Stromal cell of bone marrow (primary cell): ENCODE measurements at regions not wholly inside any gene's neighbourhood (a gene's known extent, or its start where the extent isn't known, plus 50 kb on each side); places are given as distances from the start of the nearest gene placed in this dataset.

Experiments used
- DNase-seq: peaks from one replicate; pipeline ENCODE4 v3.0.0-alpha.2; 2012; ENCODE audit warnings: low read depth

GRCh38 chr4:41390661-41391060 lies 133.9 kb downstream of the UCHL1 start:
- no peak for DNase-seq

GRCh38 chr4:41391271-41391670 lies 134.5 kb downstream of the UCHL1 start:
- DNase-seq = no peak

GRCh38 chr4:41394481-41394894 lies 137.8 kb downstream of the UCHL1 start:
- no peak for DNase-seq

DNA sequence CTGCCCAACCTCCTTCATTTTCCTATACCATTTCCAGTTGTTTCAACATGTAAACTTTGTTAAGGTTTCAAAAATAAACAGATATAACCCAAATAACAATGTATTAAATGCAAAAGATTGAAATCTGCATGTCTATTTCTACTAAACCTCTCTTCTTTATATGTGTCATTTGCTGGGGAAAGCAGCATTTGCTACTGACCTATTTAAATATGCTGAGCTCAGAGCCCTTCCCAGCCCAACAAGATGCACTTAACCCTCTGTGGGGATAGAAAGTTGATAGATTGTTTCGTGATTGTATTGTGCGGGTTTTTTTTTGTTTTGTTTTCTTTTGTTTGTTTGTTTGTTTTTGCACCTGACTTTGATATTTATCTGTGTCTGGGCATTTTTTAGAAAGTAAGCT lies 139.5 kb downstream of the UCHL1 start:
- DNase-seq = no peak

GRCh38 chr4:41396869-41397268 lies 140.1 kb downstream of the UCHL1 start:
- no peak for DNase-seq

DNA sequence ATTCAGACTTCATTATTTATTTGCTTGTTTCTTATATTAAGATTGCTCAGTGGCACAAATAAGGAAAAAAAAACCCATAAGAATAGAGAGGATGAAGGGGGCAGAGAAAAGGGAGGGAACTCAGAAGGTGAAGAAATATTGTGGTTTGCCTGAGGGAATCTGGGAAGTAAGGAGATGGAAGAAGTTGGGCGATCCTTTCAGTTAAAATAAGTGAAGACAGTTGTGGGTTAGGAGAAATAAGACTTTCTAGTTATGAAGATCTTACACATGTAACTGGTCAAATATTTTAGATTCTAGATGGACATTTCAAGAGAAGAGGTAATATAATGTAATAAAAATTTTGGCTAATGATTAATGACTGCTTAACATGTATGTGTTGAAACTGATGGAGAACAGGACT lies 138.7 kb upstream of the LIMCH1 start:
- DNase-seq = no peak

GRCh38 chr4:41400296-41400695 lies 137.7 kb upstream of the LIMCH1 start:
- DNase-seq = no peak

- no peak for DNase-seq
Measured at GRCh38 chr4:41405464-41406112, 132.4 kb upstream of the LIMCH1 start.

DNA sequence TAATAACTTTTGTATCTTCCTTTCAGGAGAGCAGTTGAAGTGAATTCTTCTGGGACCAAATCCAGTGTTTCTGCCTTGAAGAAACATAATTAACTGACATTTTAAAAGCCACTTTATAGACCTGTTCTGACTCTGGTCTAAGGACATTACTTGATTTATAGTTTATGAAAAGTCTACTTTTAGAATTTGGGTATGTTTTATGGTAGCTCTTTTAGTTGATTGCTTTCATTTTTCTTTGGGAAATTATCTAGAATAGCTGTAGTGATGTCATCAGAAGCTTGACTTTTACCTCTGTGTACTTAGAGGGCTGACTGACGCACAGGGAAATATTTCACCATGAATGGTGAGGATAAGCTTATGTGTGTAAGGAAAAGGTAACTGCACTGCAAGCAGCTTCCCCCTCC lies 131.8 kb upstream of the LIMCH1 start:
- DNase-seq = no peak

DNA sequence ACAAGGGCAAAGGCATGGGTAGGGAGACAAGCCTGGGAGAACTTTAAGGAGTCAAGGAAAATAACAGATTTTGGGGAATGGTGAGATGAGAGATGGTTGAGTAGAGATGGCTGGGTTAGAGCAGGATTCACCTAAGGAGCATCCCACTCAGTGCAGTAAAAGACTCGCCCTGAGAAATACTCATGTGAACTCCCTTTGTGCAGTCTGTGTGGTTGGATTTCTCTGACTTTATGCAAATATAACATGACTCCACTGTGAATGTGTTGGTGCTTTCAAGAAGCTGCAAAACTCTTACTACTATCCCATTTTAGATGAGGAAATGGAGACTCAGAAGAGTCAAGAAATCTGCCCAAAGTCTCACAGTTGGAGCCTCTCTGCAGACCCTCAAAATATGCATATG lies 129.8 kb upstream of the LIMCH1 start:
- no peak for DNase-seq

DNA sequence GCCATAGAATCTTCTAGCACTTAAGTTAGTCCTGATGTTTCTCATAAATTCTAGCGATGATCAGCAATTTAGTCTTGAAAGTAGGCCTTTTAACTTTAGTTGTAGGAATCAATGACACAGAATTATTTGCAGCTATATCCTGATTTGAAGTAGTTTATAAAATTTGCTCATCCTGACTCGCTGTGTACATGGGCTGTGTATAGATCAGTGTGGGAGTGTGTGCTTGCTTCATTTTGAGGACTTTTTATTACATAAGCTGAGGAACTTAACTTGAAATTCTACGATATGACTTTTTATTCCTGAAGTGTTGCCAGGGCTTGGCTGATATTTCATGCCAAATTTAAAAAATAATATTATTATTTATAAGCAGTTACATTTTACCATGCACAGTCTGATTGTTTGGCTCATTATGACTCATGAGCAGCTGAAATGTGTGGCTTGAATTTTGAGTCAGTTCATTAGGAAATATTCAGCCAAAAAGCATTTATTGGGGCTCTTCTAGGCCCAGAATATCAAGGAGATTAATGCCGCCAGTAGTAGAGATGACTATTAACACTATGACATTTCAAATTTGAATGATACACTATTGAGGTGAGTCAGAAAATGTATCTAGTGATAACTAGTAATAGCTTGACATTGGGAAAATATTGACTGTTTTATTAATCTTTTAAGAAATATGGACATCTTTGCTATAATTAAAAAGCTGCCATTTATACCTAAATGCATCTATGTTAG lies 128.9 kb upstream of the LIMCH1 start:
- no peak for DNase-seq

GRCh38 chr4:41409594-41409895 lies 128.4 kb upstream of the LIMCH1 start:
- no peak for DNase-seq

DNA sequence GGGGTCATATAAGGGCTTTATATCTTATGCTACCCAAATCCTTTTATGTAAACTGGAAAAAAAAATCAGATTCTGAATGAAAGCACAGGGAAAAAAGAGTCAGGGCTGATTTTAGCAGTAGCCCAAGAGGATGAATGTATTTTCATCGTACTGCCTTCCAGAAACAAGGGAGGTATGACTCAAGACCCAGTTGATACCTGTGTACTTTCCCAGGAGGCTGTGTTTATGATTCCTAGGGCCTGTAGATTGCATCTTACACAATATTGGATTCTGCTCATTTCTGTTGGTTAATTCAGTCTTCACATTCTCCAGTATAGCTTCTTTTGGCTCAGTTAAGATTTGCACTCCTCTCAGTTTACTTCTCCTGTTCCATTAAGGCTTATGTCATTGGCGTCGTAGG lies 127.9 kb upstream of the LIMCH1 start:
- no peak for DNase-seq

GRCh38 chr4:41413670-41414411 lies 124.1 kb upstream of the LIMCH1 start:
- no peak for DNase-seq

DNA sequence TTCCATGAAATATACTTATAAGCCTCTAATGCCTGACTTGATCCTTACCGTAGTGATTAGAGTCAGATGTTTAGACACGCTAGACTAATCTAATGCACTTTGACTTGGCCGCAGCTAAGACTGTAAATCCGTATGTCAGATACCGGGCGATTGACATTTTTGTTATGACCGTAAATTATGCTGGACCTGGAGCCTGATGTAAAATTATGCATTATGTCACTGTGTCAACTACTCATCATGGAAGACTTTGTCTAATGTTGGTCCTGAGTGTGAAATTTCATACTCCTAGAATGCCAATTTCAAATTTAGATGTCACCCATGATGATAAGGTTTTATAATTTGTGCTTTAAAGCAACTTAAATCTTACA lies 123.6 kb upstream of the LIMCH1 start:
- no peak for DNase-seq

- DNase-seq = peak; percentile 67
Measured at GRCh38 chr4:41418444-41418843, 119.5 kb upstream of the LIMCH1 start.

GRCh38 chr4:41420541-41420940 lies 117.4 kb upstream of the LIMCH1 start:
- DNase-seq = no peak

GRCh38 chr4:41423117-41423516 lies 114.8 kb upstream of the LIMCH1 start:
- no peak for DNase-seq

- no peak for DNase-seq
Measured at GRCh38 chr4:41424522-41424921, 113.4 kb upstream of the LIMCH1 start.

GRCh38 chr4:41425650-41426049 lies 112.3 kb upstream of the LIMCH1 start:
- DNase-seq = no peak

GRCh38 chr4:41426539-41426938 lies 111.4 kb upstream of the LIMCH1 start:
- DNase-seq = no peak

GRCh38 chr4:41427306-41427882 lies 110.6 kb upstream of the LIMCH1 start:
- DNase-seq = no peak

- no peak for DNase-seq
Measured at GRCh38 chr4:41427931-41428600, 109.9 kb upstream of the LIMCH1 start.
